Left lung (tissue), 4 donors: ENCODE measurements at regions not wholly inside any gene's neighbourhood (a gene's known extent, or its start where the extent isn't known, plus 50 kb on each side); places are given as distances from the start of the nearest gene placed in this dataset.
A peak's percentile ranks its signal among the peaks of the same experiment; 100 is the strongest.

Experiments
- ATAC-seq: fragments of 200-7000 bp; cut with Tn5 transposase; one replicate; pipeline ENCODE4 v1.9.1; 2020; ENCODE audit warnings: moderate library complexity
- DNase-seq, 4 donors: peaks; one replicate each; pipeline ENCODE4 v3.0.0-alpha.2; 2013 to 2020
- H3K27ac ChIP-seq, 2 donors: fragments of 200-600 bp; sonication (generic) in 1 of 2; one replicate each; pipeline versions ENCODE4 v1.5.0 to v1.8.0; 2020 to 2021
- H3K27me3 ChIP-seq, 2 donors: fragments of 200-600 bp; sonication (generic) in 1 of 2; one replicate each; pipeline versions ENCODE4 v1.5.0 to v1.8.0; 2020 to 2021
- H3K36me3 ChIP-seq, 2 donors: fragments of 200-600 bp; sonication (generic) in 1 of 2; one replicate each; pipeline versions ENCODE4 v1.5.0 to v1.8.0; 2020 to 2021
- H3K4me1 ChIP-seq, 2 donors: fragments of 200-600 bp; one replicate each; pipeline ENCODE4 v1.8.0; 2021
- H3K4me3 ChIP-seq, 2 donors: fragments of 200-600 bp; sonication (generic) in 1 of 2; one replicate each; pipeline versions ENCODE4 v1.5.0 to v1.8.0; 2020 to 2021; ENCODE audit warnings: mild to moderate bottlenecking in 1 of 2
- H3K9me3 ChIP-seq, 2 donors: fragments of 200-600 bp; sonication (generic) in 1 of 2; one replicate each; pipeline versions ENCODE4 v1.5.0 to v1.8.0; 2020 to 2021
- CTCF ChIP-seq, 2 donors: fragments of 200-600 bp; sonication (generic) in 1 of 2; IDR thresholded peaks; one replicate each; pipeline versions ENCODE4 v1.5.0 to v1.8.0; 2021; ENCODE audit warnings: antibody characterized with exemption in 2 of 2
- intact Hi-C, 2 donors: fragments of 100-400 bp; cut with DNase I; formaldehyde crosslinking; loops; one replicate each; pipeline versions ENCODE4 v1.11.2 to v1.14.2; 2022
- donor health status: DM: no; HTN: yes; CAD: no.
- donor health status: DM: no; HTN: no; CAD: no.

DNA sequence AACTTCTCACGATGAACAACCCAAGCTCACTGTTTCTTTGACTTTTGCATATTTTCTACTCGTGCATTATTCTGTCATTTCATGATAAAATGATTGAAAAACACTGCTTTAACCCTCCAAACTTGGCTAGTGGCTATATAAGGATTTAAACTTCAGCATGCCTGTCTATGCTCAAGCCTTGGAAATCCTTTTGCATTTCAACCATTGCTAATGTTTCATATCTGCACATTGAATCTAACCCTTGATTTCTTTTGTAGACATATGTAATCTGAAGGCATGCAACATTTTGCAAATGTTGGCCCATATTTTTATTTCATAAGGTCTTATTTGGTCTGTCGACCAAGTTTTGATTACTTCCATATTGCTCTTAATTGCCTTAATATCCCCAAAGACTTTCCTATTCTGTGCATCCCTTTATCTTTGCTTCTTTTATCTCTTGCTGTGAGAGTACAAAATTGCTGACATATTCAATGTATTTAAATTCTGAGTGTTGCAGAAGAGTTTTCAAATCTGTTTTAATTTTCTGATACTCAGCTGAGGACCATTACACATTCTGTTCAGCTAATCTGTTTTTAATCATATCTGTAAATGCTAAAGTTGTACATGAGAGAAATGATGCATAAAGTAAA, 403.7 kb upstream of the ZNF608 start:
- no peak for TF ChIP-seq CTCF (IDR thresholded peaks at IDR 0.05)
- Histone ChIP-seq H3K9me3 (no peaks in the 10 kb centered on the region), H3K4me3 (no peak overlapping the region), H3K4me1 (peaks cover 9 to 11% of the 10 kb centered on the region in 2 donors), H3K27ac (no peak overlapping the region), H3K27me3 (no peaks in the 10 kb centered on the region), H3K36me3 (no peaks in the 10 kb centered on the region)
- ATAC-seq: no peak
- no peak for DNase-seq
- intact Hi-C loops: no loop called here

- TF ChIP-seq CTCF (IDR thresholded peaks at IDR 0.05): no peak
- Histone ChIP-seq H3K4me1 (peaks cover 9 to 11% of the 10 kb centered on the region in 2 donors), H3K9me3 (no peaks in the 10 kb centered on the region), H3K27me3 (no peaks in the 10 kb centered on the region), H3K4me3 (no peak overlapping the region), H3K36me3 (no peaks in the 10 kb centered on the region), H3K27ac (no peak overlapping the region)
- DNase-seq (no peak), ATAC-seq (no peak)
- intact Hi-C loops: no loop called here
These were observed 404.9 kb upstream of the ZNF608 start for GRCh38 chr5:125151150-125151900.

- intact Hi-C loops: no loop called here
- Histone ChIP-seq H3K36me3 (no peaks in the 10 kb centered on the region), H3K27me3 (no peaks in the 10 kb centered on the region), H3K4me3 (no peak overlapping the region), H3K27ac (no peak overlapping the region), H3K9me3 (no peaks in the 10 kb centered on the region), H3K4me1 (peaks cover 9 to 11% of the 10 kb centered on the region in 2 donors)
- ATAC-seq (no peak), DNase-seq (no peak)
- TF ChIP-seq CTCF (IDR thresholded peaks at IDR 0.05): no peak
These were observed 405.6 kb upstream of the ZNF608 start for GRCh38 chr5:125152044-125152443.

- no peaks in the 10 kb centered on the region for H3K27me3 ChIP-seq
- DNase-seq (no peak), ATAC-seq (peak; percentile 67)
- no peak for TF ChIP-seq CTCF (IDR thresholded peaks at IDR 0.05)
- no peaks in the 10 kb centered on the region for H3K36me3 ChIP-seq
- no peaks in the 10 kb centered on the region for H3K9me3 ChIP-seq
- no peak overlapping the region for H3K4me3 ChIP-seq
- peaks cover 9 to 11% of the 10 kb centered on the region in 2 donors for H3K4me1 ChIP-seq
- H3K27ac ChIP-seq: peak overlapping the region in 1 of 2 donors; percentile 30
- intact Hi-C loops: no loop called here
These were observed 406.2 kb upstream of the ZNF608 start for GRCh38 chr5:125152461-125153189.

- H3K27me3 ChIP-seq: no peaks in the 10 kb centered on the region
- H3K4me3 ChIP-seq: no peak overlapping the region
- DNase-seq (no peak), ATAC-seq (no peak)
- H3K27ac ChIP-seq: peak overlapping the region in 1 of 2 donors; percentile 30
- TF ChIP-seq CTCF (IDR thresholded peaks at IDR 0.05): no peak
- no peaks in the 10 kb centered on the region for H3K9me3 ChIP-seq
- intact Hi-C loops: no loop called here
- H3K4me1 ChIP-seq: peaks cover 9 to 11% of the 10 kb centered on the region in 2 donors
- H3K36me3 ChIP-seq: no peaks in the 10 kb centered on the region
These were observed 406.8 kb upstream of the ZNF608 start for GRCh38 chr5:125153231-125153630.
